Stomach (tissue), 8 donors: ENCODE measurements at regions not wholly inside any gene's neighbourhood (a gene's known extent, or its start where the extent isn't known, plus 50 kb on each side); places are given as distances from the start of the nearest gene placed in this dataset.
"Not testable (repeated sequence)": the region's sequence is repeated elsewhere in the genome, so short reads cannot be mapped to it uniquely, and the experiment has no call there.

Source experiments
- DNase-seq, 2 donors: peaks; one replicate each; pipeline versions ENCODE4 v3.0.0 to v3.0.0-alpha.2; 2013 to 2019
- H3K27ac ChIP-seq, 5 donors: fragments of 200-600 bp in 4 of 5; sonication (generic) in 4 of 5; one replicate each; pipeline ENCODE4 v1.5.1; 2013 to 2019; ENCODE audit warnings: mild to moderate bottlenecking in 1 of 5, moderate library complexity in 1 of 5
- H3K27me3 ChIP-seq, 3 donors: fragments of 200-600 bp; sonication (generic); one replicate each; pipeline ENCODE4 v1.5.1; 2017 to 2019; ENCODE audit warnings: mixed run types in 1 of 3
- H3K36me3 ChIP-seq, 4 donors: fragments of 200-600 bp; sonication (generic); 1 replicate in 3 of 4; 2 replicates in 1 of 4; pipeline ENCODE4 v1.5.1; 2016 to 2019
- H3K4me1 ChIP-seq, 4 donors: fragments of 200-600 bp; sonication (generic); one replicate each; pipeline ENCODE4 v1.5.1; 2016 to 2019
- H3K4me3 ChIP-seq, 4 donors: fragments of 200-600 bp; sonication (generic) in 3 of 4; one replicate each; pipeline ENCODE4 v1.5.1; 2016 to 2019; ENCODE audit warnings: mild to moderate bottlenecking in 1 of 4
- H3K9me3 ChIP-seq, 4 donors: fragments of 200-600 bp; sonication (generic); one replicate each; pipeline ENCODE4 v1.5.1; 2016 to 2019
- CTCF ChIP-seq, 7 experiments: fragments of 450-650 bp in 4 of 7; fragments of 200-600 bp in 3 of 7; sonication (generic) in 3 of 7; IDR thresholded peaks; one replicate each; pipeline ENCODE4 v1.5.1; 2016 to 2019; ENCODE audit warnings: antibody characterized with exemption in 7 of 7, control low read depth in 2 of 7, mild to moderate bottlenecking in 1 of 7
- EP300 ChIP-seq: sonication (generic); formaldehyde crosslinking; IDR thresholded peaks from one replicate; pipeline ENCODE4 v1.6.1; 2017; ENCODE audit warnings: antibody characterized with exemption
- POLR2A ChIP-seq, 4 donors: fragments of 450-650 bp; IDR thresholded peaks; one replicate each; pipeline ENCODE4 v1.6.1; 2016; ENCODE audit warnings: antibody characterized with exemption in 4 of 4, control low read depth in 2 of 4, mild to moderate bottlenecking in 1 of 4, moderate library complexity in 1 of 4
- POLR2AphosphoS5 ChIP-seq, 3 donors: sonication (generic); formaldehyde crosslinking; IDR thresholded peaks; one replicate each; pipeline ENCODE4 v1.6.1; 2016; ENCODE audit warnings: antibody characterized with exemption in 3 of 3
- WGBS, 5 donors: extraction: QIAGEN DNeasy Blood & Tissue Kit in 3 of 5; methylation state at CpG; one replicate each; pipeline versions ENCODE4 v1.1.5 to v1.1.7; 2013 to 2018; 5-methylcytosine and 5-hydroxymethylcytosine counted together
- intact Hi-C: fragments of 100-400 bp; cut with DNase I; formaldehyde crosslinking; loops from one replicate; pipeline ENCODE4 v1.15.1; 2023; ENCODE audit warnings: low total_unique reads
- donor health status: healthy with polysubstance abuse.
- donor health status: Bipolar disorder and iron deficiency.
- donor health status: healthy.

- no peak for TF ChIP-seq CTCF (IDR thresholded peaks at IDR 0.05)
- intact Hi-C loops: no loop called here
- Histone ChIP-seq H3K4me3 (no peak overlapping the region), H3K27ac (no peak overlapping the region), H3K36me3 (no peaks in the 10 kb centered on the region), H3K27me3 (no peaks in the 10 kb centered on the region), H3K4me1 (peaks cover 0 to 7% (median 0%) of the 10 kb centered on the region in 4 donors), H3K9me3 (no peaks in the 10 kb centered on the region)
- peak in 1 of 2 donors; percentile 2 for DNase-seq
- 47 to 56% (median 50%) methylated on average over 3 of the region's 3 CpGs for WGBS, 5 donors
Measured at GRCh38 chr4:96406742-96407141, 566.8 kb downstream of the PDHA2 start.

GRCh38 chr4:96407225-96407624 is 567.3 kb downstream of the PDHA2 start:
- no peak for TF ChIP-seq POLR2A (IDR thresholded peaks at IDR 0.05)
- no peak for TF ChIP-seq CTCF (IDR thresholded peaks at IDR 0.05)
- TF ChIP-seq EP300: no peak
- no peak for TF ChIP-seq POLR2AphosphoS5 (IDR thresholded peaks at IDR 0.05)
- H3K27ac ChIP-seq: no peak overlapping the region
- WGBS, 5 donors: 60 to 76% (median 67%) methylated on average over 4 of the region's 4 CpGs
- peaks cover 0 to 7% (median 0%) of the 10 kb centered on the region in 4 donors for H3K4me1 ChIP-seq
- H3K4me3 ChIP-seq: no peak overlapping the region
- no peaks in the 10 kb centered on the region for H3K9me3 ChIP-seq
- H3K27me3 ChIP-seq: no peaks in the 10 kb centered on the region
- no peaks in the 10 kb centered on the region for H3K36me3 ChIP-seq
- no peak for DNase-seq
- intact Hi-C loops: no loop called here

GRCh38 chr4:96407738-96408463 is 568.0 kb downstream of the PDHA2 start:
- H3K27me3 ChIP-seq: no peaks in the 10 kb centered on the region
- H3K9me3 ChIP-seq: no peaks in the 10 kb centered on the region
- H3K36me3 ChIP-seq: no peaks in the 10 kb centered on the region
- H3K27ac ChIP-seq: no peak overlapping the region
- peak in 1 of 2 donors; percentile 14 for DNase-seq
- no peak overlapping the region for H3K4me3 ChIP-seq
- TF ChIP-seq EP300 (no peak), POLR2AphosphoS5 (IDR thresholded peaks at IDR 0.05) (peak in 1 of 3 donors; percentile 5)
- intact Hi-C loops: no loop called here
- peaks cover 0 to 7% (median 0%) of the 10 kb centered on the region in 4 donors for H3K4me1 ChIP-seq
- 38 to 54% (median 42%) methylated on average over 5 of the region's 5 CpGs for WGBS, 5 donors

GRCh38 chr4:96414853-96415252 is 575.0 kb downstream of the PDHA2 start:
- H3K27me3 ChIP-seq, DNase-seq, H3K4me1 ChIP-seq, H3K4me3 ChIP-seq, intact Hi-C loops, H3K9me3 ChIP-seq, H3K27ac ChIP-seq, H3K36me3 ChIP-seq: not testable (repeated sequence)
- 92 to 97% (median 95%) methylated on average over 12 to 21 of the region's 21 CpGs for WGBS, 5 donors

GRCh38 chr4:96429657-96430056 is 589.8 kb downstream of the PDHA2 start:
- Histone ChIP-seq H3K27me3 (no peaks in the 10 kb centered on the region), H3K4me3 (no peak overlapping the region), H3K27ac (no peak overlapping the region), H3K4me1 (peaks cover 0 to 8% (median 0%) of the 10 kb centered on the region in 4 donors), H3K9me3 (no peaks in the 10 kb centered on the region), H3K36me3 (no peaks in the 10 kb centered on the region)
- TF ChIP-seq CTCF (IDR thresholded peaks at IDR 0.05): no peak
- TF ChIP-seq POLR2AphosphoS5 (IDR thresholded peaks at IDR 0.05): no peak
- no peak for TF ChIP-seq POLR2A (IDR thresholded peaks at IDR 0.05)
- TF ChIP-seq EP300: no peak
- intact Hi-C loops: no loop called here
- no peak for DNase-seq
